ENCODE measurements at regions not wholly inside any gene's neighbourhood (a gene's known extent, or its start where the extent isn't known, plus 50 kb on each side); places are given as distances from the start of the nearest gene placed in this dataset.
A peak's percentile ranks its signal among the peaks of the same experiment; 100 is the strongest.

GRCh38 chr10:120983721-120984120 lies 132.6 kb downstream of the WDR11 start:
- DNase-seq = peak; percentile 66

GRCh38 chr10:120984221-120984620 lies 133.1 kb downstream of the WDR11 start:
- peak; percentile 38 for DNase-seq

GRCh38 chr10:120987359-120987758 lies 136.2 kb downstream of the WDR11 start:
- peak; percentile 37 for DNase-seq

GRCh38 chr10:120988751-120989150 lies 137.6 kb downstream of the WDR11 start:
- peak; percentile 29 for DNase-seq

- peak; percentile 26 for DNase-seq
Observed at GRCh38 chr10:120989279-120989678, 138.1 kb downstream of the WDR11 start.

GRCh38 chr10:120989996-120990598 lies 138.9 kb downstream of the WDR11 start:
- peak; percentile 64 for DNase-seq

- DNase-seq = peak; percentile 35
Observed at GRCh38 chr10:120990831-120991230, 139.7 kb downstream of the WDR11 start.

- no peak for DNase-seq
Observed at GRCh38 chr10:120993089-120993488, 141.9 kb downstream of the WDR11 start.

GRCh38 chr10:120995768-120996167 lies 144.6 kb downstream of the WDR11 start:
- no peak for DNase-seq

- DNase-seq = no peak
Observed at GRCh38 chr10:120996456-120997034, 145.4 kb downstream of the WDR11 start.

- DNase-seq = no peak
Observed at GRCh38 chr10:120997313-120997712, 146.2 kb downstream of the WDR11 start.

GRCh38 chr10:120997756-120998155 lies 146.6 kb downstream of the WDR11 start:
- no peak for DNase-seq

GRCh38 chr10:120998251-120998650 lies 147.1 kb downstream of the WDR11 start:
- no peak for DNase-seq

- no peak for DNase-seq
Observed at GRCh38 chr10:120998782-120999285, 147.7 kb downstream of the WDR11 start.

- no peak for DNase-seq
Observed at GRCh38 chr10:120999868-121000267, 148.7 kb downstream of the WDR11 start.

- DNase-seq = no peak
Observed at GRCh38 chr10:121002586-121003205, 151.5 kb downstream of the WDR11 start.

- DNase-seq = no peak
Observed at GRCh38 chr10:121005948-121006587, 154.9 kb downstream of the WDR11 start.

- DNase-seq = peak; percentile 94
Observed at GRCh38 chr10:121007264-121007663, 156.1 kb downstream of the WDR11 start.

GRCh38 chr10:121015916-121016315 lies 164.8 kb downstream of the WDR11 start:
- DNase-seq = no peak

GRCh38 chr10:121024905-121025584 lies 173.9 kb downstream of the WDR11 start:
- no peak for DNase-seq

GRCh38 chr10:121025731-121026130 lies 174.6 kb downstream of the WDR11 start:
- no peak for DNase-seq

GRCh38 chr10:121027371-121027770 lies 176.2 kb downstream of the WDR11 start:
- DNase-seq = no peak

- DNase-seq = no peak
Observed at GRCh38 chr10:121032460-121032859, 181.3 kb downstream of the WDR11 start.

All from islet precursor cell (in vitro differentiated cells).